ENCODE measurements at regions not wholly inside any gene's neighbourhood (a gene's known extent, or its start where the extent isn't known, plus 50 kb on each side); places are given as distances from the start of the nearest gene placed in this dataset.

GRCh38 chrX:120749141-120749846 is 119.4 kb upstream of the C1GALT1C1 start:
- peak overlapping the region; percentile 31 for H2AFZ ChIP-seq (ENCODE audit: low read depth, low read length)
- intact Hi-C loops (cut with micrococcal nuclease), result loop anchor here (1.0 kb wide), 1 partner anchor 19 kb away; no protein-coding TSS in a partner anchor
- POLR2A ChIA-PET, result no interaction called here
- H3K36me3 ChIP-seq (ENCODE audit: control insufficient read depth in 2 of 2, extremely low read depth in 1 of 2, insufficient read depth in 2 of 2, low read length in 2 of 2), result no peaks in the 10 kb centered on the region
- CTCF ChIA-PET, result interaction anchor here (0.9 to 1.9 kb wide), 3 partner anchors 14 to 25 kb away, joined by 3 to 9 read pairs (median 3); no protein-coding TSS in a partner anchor
- dilution Hi-C loops (cut with MboI; ENCODE audit: extremely low pct_ligation_motif_present, low sequenced_read_pairs), result no loop called here
- peak overlapping the region; percentile 51 for H3K27ac ChIP-seq (ENCODE audit: insufficient read depth, low read depth, low read length)
- DNase-seq (ENCODE audit: low read depth, low spot score) (peak; percentile 69), FAIRE-seq (peak; percentile 58)
- no peaks in the 10 kb centered on the region for H4K20me1 ChIP-seq (replicated peaks; ENCODE audit: control insufficient read depth, extremely low read depth, insufficient read depth, low read length)
- H3K9me1 ChIP-seq (replicated peaks; ENCODE audit: control insufficient read depth, extremely low read depth, insufficient read depth, low read length), result no peaks in the 10 kb centered on the region
- no peak overlapping the region for H3K4me2 ChIP-seq (ENCODE audit: insufficient read depth, low read length)
- no TSS peak for BruUV-seq (replicated peaks)
- H3K4me1 ChIP-seq (ENCODE audit: control insufficient read depth, extremely low read depth, insufficient read depth, low read length), result peaks cover 16% of the 10 kb centered on the region
- no peak overlapping the region for H3K9ac ChIP-seq (replicated peaks; ENCODE audit: extremely low read depth, insufficient read depth, low read length)
- TF ChIP-seq JUN (IDR thresholded peaks at IDR 0.05; ENCODE audit: borderline replicate concordance, insufficient read depth, insufficient read length, low read depth) (no peak), FOS (IDR thresholded peaks at IDR 0.05; ENCODE audit: borderline replicate concordance, insufficient read depth, low read length) (no peak), POLR2AphosphoS5 (IDR thresholded peaks at IDR 0.05; ENCODE audit: insufficient read depth, low read depth, low read length) (peak; percentile 33)
- H3K9me3 ChIP-seq (replicated peaks; ENCODE audit: control insufficient read depth, insufficient read depth, low read length), result no peaks in the 10 kb centered on the region
- no peaks in the 10 kb centered on the region for H3K27me3 ChIP-seq (ENCODE audit: control insufficient read depth in 2 of 2, insufficient read depth in 2 of 2, low read length in 2 of 2)
- no peak overlapping the region for H3K4me3 ChIP-seq (replicated peaks in 1 of 3; ENCODE audit: insufficient read depth in 1 of 3, low read depth in 1 of 3, low read length in 3 of 3)
- no peaks in the 10 kb centered on the region for H3K79me2 ChIP-seq (ENCODE audit: control insufficient read depth, insufficient read depth, low read length)

GRCh38 chrX:120746153-120746552 is 116.3 kb upstream of the C1GALT1C1 start:
- peaks cover 16% of the 10 kb centered on the region for H3K4me1 ChIP-seq (ENCODE audit: control insufficient read depth, extremely low read depth, insufficient read depth, low read length)
- H3K27ac ChIP-seq (ENCODE audit: insufficient read depth, low read depth, low read length), result no peak overlapping the region
- ChIA-PET CTCF (no interaction called here), POLR2A (no interaction called here)
- intact Hi-C loops (cut with micrococcal nuclease) (no loop called here), dilution Hi-C loops (cut with MboI; ENCODE audit: extremely low pct_ligation_motif_present, low sequenced_read_pairs) (no loop called here)
- H3K9me3 ChIP-seq (replicated peaks; ENCODE audit: control insufficient read depth, insufficient read depth, low read length), result no peaks in the 10 kb centered on the region
- H3K27me3 ChIP-seq (ENCODE audit: control insufficient read depth in 2 of 2, insufficient read depth in 2 of 2, low read length in 2 of 2), result no peaks in the 10 kb centered on the region
- no peak overlapping the region for H2AFZ ChIP-seq (ENCODE audit: low read depth, low read length)
- no peak overlapping the region for H3K9ac ChIP-seq (replicated peaks; ENCODE audit: extremely low read depth, insufficient read depth, low read length)
- no peaks in the 10 kb centered on the region for H3K79me2 ChIP-seq (ENCODE audit: control insufficient read depth, insufficient read depth, low read length)
- H3K9me1 ChIP-seq (replicated peaks; ENCODE audit: control insufficient read depth, extremely low read depth, insufficient read depth, low read length), result no peaks in the 10 kb centered on the region
- no peak for FAIRE-seq
- H3K36me3 ChIP-seq (ENCODE audit: control insufficient read depth in 2 of 2, extremely low read depth in 1 of 2, insufficient read depth in 2 of 2, low read length in 2 of 2), result no peaks in the 10 kb centered on the region
- no peak overlapping the region for H3K4me3 ChIP-seq (replicated peaks in 1 of 3; ENCODE audit: insufficient read depth in 1 of 3, low read depth in 1 of 3, low read length in 3 of 3)
- TF ChIP-seq POLR2A (IDR thresholded peaks at IDR 0.05; ENCODE audit: low read depth, low read length) (no peak), POLR2AphosphoS5 (IDR thresholded peaks at IDR 0.05; ENCODE audit: insufficient read depth, low read depth, low read length) (no peak), MAX (IDR thresholded peaks at IDR 0.05; ENCODE audit: insufficient read depth, insufficient read length) (no peak), GATA2 (IDR thresholded peaks at IDR 0.05; ENCODE audit: insufficient read depth, insufficient read length, low read depth, low read length) (no peak), JUN (IDR thresholded peaks at IDR 0.05; ENCODE audit: borderline replicate concordance, insufficient read depth, insufficient read length, low read depth) (no peak), FOS (IDR thresholded peaks at IDR 0.05; ENCODE audit: borderline replicate concordance, insufficient read depth, low read length) (no peak), EZH2 (IDR thresholded peaks at IDR 0.05; ENCODE audit: borderline replicate concordance, low read depth, low read length, severe bottlenecking) (no peak), CTCF (IDR thresholded peaks at IDR 0.05; ENCODE audit: extremely low read depth in 1 of 2, insufficient read depth in 1 of 2, low read depth in 1 of 2, low read length in 2 of 2) (no peak), MYC (IDR thresholded peaks at IDR 0.05; ENCODE audit: low read depth, low read length) (no peak)
- H4K20me1 ChIP-seq (replicated peaks; ENCODE audit: control insufficient read depth, extremely low read depth, insufficient read depth, low read length), result no peaks in the 10 kb centered on the region
- no peak overlapping the region for H3K4me2 ChIP-seq (ENCODE audit: insufficient read depth, low read length)
- no TSS peak for BruUV-seq (replicated peaks)
- DNase-seq (ENCODE audit: low read depth, low spot score), result no peak
